OCI-LY3 (cell line): ENCODE measurements at regions not wholly inside any gene's neighbourhood (a gene's known extent, or its start where the extent isn't known, plus 50 kb on each side); places are given as distances from the start of the nearest gene placed in this dataset.

ENCODE experiments used
- H2AFZ ChIP-seq: fragments of 200-600, 300-600 bp; shearing (Covaris generic); 2 replicates; pipeline ENCODE4 v1.6.0; 2014; ENCODE audit warnings: antibody characterized with exemption, low read depth, low read length
- H3K27ac ChIP-seq: fragments of 200-600, 300-600 bp; sonication (generic); 2 replicates; pipeline ENCODE4 v1.5.1; 2014; ENCODE audit warnings: mild to moderate bottlenecking, low read length, moderate library complexity, mixed read lengths
- H3K27me3 ChIP-seq: fragments of 200-600, 300-600 bp; sonication (generic); 2 replicates; pipeline ENCODE4 v1.6.1; 2014; ENCODE audit warnings: low read depth, low read length, mixed read lengths
- H3K36me3 ChIP-seq: fragments of 200-600, 300-600 bp; sonication (generic); replicated peaks from 2 replicates; pipeline ENCODE3; 2014; ENCODE audit warnings: low read depth, low read length, mixed read lengths
- H3K4me1 ChIP-seq: fragments of 300-600, 200-600 bp; sonication (generic); 2 replicates; pipeline ENCODE4 v1.6.1; 2014; ENCODE audit warnings: low read length, mixed read lengths
- H3K4me2 ChIP-seq: fragments of 200-600, 300-600 bp; sonication (generic); 2 replicates; pipeline ENCODE4 v1.6.1; 2014; ENCODE audit warnings: low read length, mixed read lengths
- H3K4me3 ChIP-seq: fragments of 300-600, 200-600 bp; sonication (generic); 2 replicates; pipeline ENCODE4 v1.5.1; 2014; ENCODE audit warnings: antibody characterized with exemption, mild to moderate bottlenecking, low read length, moderate library complexity
- H3K79me2 ChIP-seq: fragments of 300-600, 200-600 bp; shearing (Covaris generic); 2 replicates; pipeline ENCODE4 v1.6.1; 2014; ENCODE audit warnings: mild to moderate bottlenecking, low read length, mixed read lengths
- H3K9ac ChIP-seq: fragments of 300-600, 200-600 bp; shearing (Covaris generic); 2 replicates; pipeline ENCODE4 v1.6.0; 2014; ENCODE audit warnings: mild to moderate bottlenecking, low read length, moderate library complexity
- H3K9me3 ChIP-seq: fragments of 200-600, 300-600 bp; shearing (Covaris generic); 2 replicates; pipeline ENCODE4 v1.6.1; 2014; ENCODE audit warnings: low read length, mixed read lengths; ENCODE audit not compliant: insufficient read depth
- H4K20me1 ChIP-seq: fragments of 200-600, 300-600 bp; sonication (generic); 2 replicates; pipeline ENCODE4 v1.6.1; 2016; ENCODE audit warnings: low read length, mixed read lengths; ENCODE audit not compliant: insufficient read depth
- CTCF ChIP-seq: fragments of 200-600, 300-600 bp; sonication (generic); IDR thresholded peaks from 2 replicates; pipeline ENCODE4 v1.5.1; 2014; ENCODE audit warnings: antibody characterized with exemption, low read length, low read depth
- EZH2phosphoT487 ChIP-seq: fragments of 200-600 bp; shearing (Covaris generic); IDR thresholded peaks from 2 replicates; pipeline ENCODE4 v1.6.1; 2018; ENCODE audit warnings: antibody characterized with exemption, mixed run types, low read depth

GRCh38 chr9:80797101-80797829 lies 892.1 kb downstream of the TLE1 start:
- Histone ChIP-seq H3K9ac (no peak overlapping the region), H3K4me1 (peaks cover 38% of the 10 kb centered on the region), H3K79me2 (no peaks in the 10 kb centered on the region), H3K27ac (no peak overlapping the region), H4K20me1 (no peaks in the 10 kb centered on the region), H2AFZ (no peak overlapping the region), H3K27me3 (no peaks in the 10 kb centered on the region), H3K4me3 (no peak overlapping the region), H3K9me3 (no peaks in the 10 kb centered on the region), H3K4me2 (peak overlapping the region; percentile 48), H3K36me3 (no peaks in the 10 kb centered on the region)
- TF ChIP-seq CTCF, result no peak
- no peak for TF ChIP-seq EZH2phosphoT487

GRCh38 chr9:80796632-80797031 lies 892.7 kb downstream of the TLE1 start:
- Histone ChIP-seq H3K79me2 (no peaks in the 10 kb centered on the region), H3K27me3 (no peaks in the 10 kb centered on the region), H3K9me3 (no peaks in the 10 kb centered on the region), H3K27ac (no peak overlapping the region), H4K20me1 (no peaks in the 10 kb centered on the region), H2AFZ (no peak overlapping the region), H3K36me3 (no peaks in the 10 kb centered on the region), H3K4me2 (no peak overlapping the region), H3K4me3 (no peak overlapping the region), H3K9ac (no peak overlapping the region), H3K4me1 (peaks cover 38% of the 10 kb centered on the region)
- TF ChIP-seq CTCF (no peak), EZH2phosphoT487 (no peak)

- H3K36me3 ChIP-seq, result no peaks in the 10 kb centered on the region
- no peak overlapping the region for H3K4me3 ChIP-seq
- TF ChIP-seq EZH2phosphoT487 (no peak), CTCF (no peak)
- H3K79me2 ChIP-seq, result no peaks in the 10 kb centered on the region
- H2AFZ ChIP-seq, result no peak overlapping the region
- H3K4me1 ChIP-seq, result peaks cover 46% of the 10 kb centered on the region
- peak overlapping the region; percentile 31 for H3K4me2 ChIP-seq
- H3K27me3 ChIP-seq, result no peaks in the 10 kb centered on the region
- H4K20me1 ChIP-seq, result no peaks in the 10 kb centered on the region
- no peaks in the 10 kb centered on the region for H3K9me3 ChIP-seq
- H3K9ac ChIP-seq, result no peak overlapping the region
- peak overlapping the region; percentile 37 for H3K27ac ChIP-seq
These were observed 895.1 kb downstream of the TLE1 start for GRCh38 chr9:80794197-80794596.

- no peaks in the 10 kb centered on the region for H4K20me1 ChIP-seq
- TF ChIP-seq CTCF, result no peak
- no peak for TF ChIP-seq EZH2phosphoT487
- H3K79me2 ChIP-seq, result no peaks in the 10 kb centered on the region
- H3K36me3 ChIP-seq, result no peaks in the 10 kb centered on the region
- peak overlapping the region; percentile 37 for H3K27ac ChIP-seq
- no peak overlapping the region for H2AFZ ChIP-seq
- no peak overlapping the region for H3K4me3 ChIP-seq
- no peaks in the 10 kb centered on the region for H3K9me3 ChIP-seq
- H3K4me2 ChIP-seq, result peak overlapping the region; percentile 31
- H3K9ac ChIP-seq, result no peak overlapping the region
- H3K27me3 ChIP-seq, result no peaks in the 10 kb centered on the region
- H3K4me1 ChIP-seq, result peaks cover 43% of the 10 kb centered on the region
These were observed 895.6 kb downstream of the TLE1 start for GRCh38 chr9:80793706-80794105.
